Ishikawa (cell line): ENCODE measurements at regions not wholly inside any gene's neighbourhood (a gene's known extent, or its start where the extent isn't known, plus 50 kb on each side); places are given as distances from the start of the nearest gene placed in this dataset.

Experiments used
- CREB1 ChIP-seq: IDR thresholded peaks from 2 replicates; pipeline ENCODE4 v1.6.1; 2012; ENCODE audit warnings: low read depth
- NFIC ChIP-seq: IDR thresholded peaks from 2 replicates; pipeline ENCODE4 v1.6.1; 2012
- TAF1 ChIP-seq: IDR thresholded peaks from 2 replicates; pipeline ENCODE4 v1.6.1; 2012; ENCODE audit warnings: low read depth, mild to moderate bottlenecking

DNA sequence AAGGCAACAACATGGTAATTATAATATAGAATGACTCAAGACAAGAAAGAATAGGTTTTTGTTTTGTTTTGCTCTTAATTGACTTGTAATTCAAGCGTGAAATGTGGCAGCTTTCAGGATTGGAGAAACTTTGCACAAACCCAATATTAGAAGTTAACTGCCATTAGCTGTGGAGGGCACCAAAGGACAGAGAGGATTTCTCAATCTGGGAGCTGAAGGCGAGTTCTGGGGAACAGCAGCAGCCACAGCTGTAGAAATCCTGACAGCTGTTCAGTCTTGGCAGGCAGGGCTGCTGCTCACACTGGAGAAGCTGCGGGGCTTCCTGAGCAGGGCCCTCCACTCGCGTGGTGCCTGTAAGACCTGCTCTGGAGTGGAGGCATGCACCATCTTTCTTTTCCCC lies 182.2 kb upstream of the IL12A start:
- TF ChIP-seq CREB1 (no peak), TAF1 (no peak), NFIC (no peak)
